Uterus (tissue), 3 donors: ENCODE measurements at regions not wholly inside any gene's neighbourhood (a gene's known extent, or its start where the extent isn't known, plus 50 kb on each side); places are given as distances from the start of the nearest gene placed in this dataset.

Experiments
- DNase-seq, 2 donors: peaks; one replicate each; pipeline ENCODE4 v3.0.0-alpha.2; 2019 to 2020
- H3K27ac ChIP-seq, 2 donors: fragments of 200-600 bp; sonication (generic); 1 replicate in 1 of 2; 2 replicates in 1 of 2; pipeline ENCODE4 v1.5.1; 2016 to 2018
- H3K27me3 ChIP-seq, 2 donors: fragments of 200-600 bp; sonication (generic); one replicate each; pipeline ENCODE4 v1.5.1; 2018 to 2019; ENCODE audit warnings: control low read depth in 1 of 2
- H3K36me3 ChIP-seq, 2 donors: fragments of 200-600 bp; sonication (generic); one replicate each; pipeline ENCODE4 v1.5.1; 2019; ENCODE audit warnings: control low read depth in 1 of 2
- H3K4me1 ChIP-seq, 2 donors: fragments of 200-600 bp; sonication (generic); one replicate each; pipeline ENCODE4 v1.5.1; 2018 to 2019; ENCODE audit warnings: control low read depth in 1 of 2
- H3K4me3 ChIP-seq, 2 donors: fragments of 200-600 bp; sonication (generic); 1 replicate in 1 of 2; 2 replicates in 1 of 2; pipeline ENCODE4 v1.5.1; 2018 to 2019; ENCODE audit warnings: mild to moderate bottlenecking in 1 of 2
- H3K9me3 ChIP-seq, 2 donors: fragments of 200-600 bp; sonication (generic); one replicate each; pipeline ENCODE4 v1.5.1; 2019; ENCODE audit warnings: control low read depth in 1 of 2
- POLR2A ChIP-seq, 2 donors: fragments of 450-650 bp; IDR thresholded peaks; one replicate each; pipeline ENCODE4 v1.6.1; 2016; ENCODE audit warnings: antibody characterized with exemption in 2 of 2, mild to moderate bottlenecking in 1 of 2, moderate library complexity in 1 of 2
- intact Hi-C: fragments of 100-400 bp; cut with DNase I; formaldehyde crosslinking; loops from one replicate; pipeline ENCODE4 v1.15.1; 2023; ENCODE audit warnings: low total_unique reads
- TF ChIP-seq, protein P1 (sequence below), 4 experiments: fragments of 200-600 bp in 2 of 4; fragments of 450-650 bp in 2 of 4; sonication (generic) in 2 of 4; IDR thresholded peaks; one replicate each; pipeline ENCODE4 v1.5.1; 2016 to 2019; ENCODE audit warnings: antibody characterized with exemption in 4 of 4, mild to moderate bottlenecking in 2 of 4, moderate library complexity in 1 of 4
- donor health status: DM: yes; HTN: yes; CAD: no.

DNA sequence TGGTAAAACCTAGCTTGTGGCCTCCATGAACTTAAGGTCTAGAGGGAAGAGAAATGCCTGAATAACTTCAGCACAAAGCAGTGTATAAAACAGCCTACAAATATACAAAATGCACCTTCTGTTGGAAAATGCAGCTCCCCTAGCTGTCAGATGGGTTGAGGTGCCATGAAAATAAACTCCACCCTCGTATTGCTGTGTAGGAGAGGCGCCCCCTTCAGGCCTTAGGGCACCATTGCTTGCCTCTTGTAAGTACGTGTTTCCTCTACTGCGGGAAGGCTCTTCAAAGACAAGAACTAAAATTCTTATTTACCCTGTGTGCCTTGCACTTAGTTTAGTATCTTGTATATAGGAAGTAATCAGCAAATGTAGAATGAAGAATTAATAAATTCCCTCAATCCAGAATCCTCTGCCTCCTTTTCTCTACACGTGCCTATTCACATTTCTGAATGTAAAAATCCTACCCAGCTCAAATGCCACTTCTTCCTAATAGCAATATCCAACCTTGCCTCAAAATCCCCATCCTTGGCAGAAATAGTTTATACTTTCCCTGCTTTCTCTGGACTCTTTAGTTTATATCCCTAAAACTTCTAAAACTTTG is 393.7 kb upstream of the PDE4D start:
- no peak for DNase-seq
- Histone ChIP-seq H3K27me3 (no peaks in the 10 kb centered on the region), H3K9me3 (no peaks in the 10 kb centered on the region), H3K27ac (no peak overlapping the region), H3K4me1 (no peaks in the 10 kb centered on the region), H3K36me3 (no peaks in the 10 kb centered on the region), H3K4me3 (no peak overlapping the region)
- intact Hi-C loops: no loop called here
- TF ChIP-seq POLR2A (IDR thresholded peaks at IDR 0.05): no peak
- TF ChIP-seq, protein P1, sequence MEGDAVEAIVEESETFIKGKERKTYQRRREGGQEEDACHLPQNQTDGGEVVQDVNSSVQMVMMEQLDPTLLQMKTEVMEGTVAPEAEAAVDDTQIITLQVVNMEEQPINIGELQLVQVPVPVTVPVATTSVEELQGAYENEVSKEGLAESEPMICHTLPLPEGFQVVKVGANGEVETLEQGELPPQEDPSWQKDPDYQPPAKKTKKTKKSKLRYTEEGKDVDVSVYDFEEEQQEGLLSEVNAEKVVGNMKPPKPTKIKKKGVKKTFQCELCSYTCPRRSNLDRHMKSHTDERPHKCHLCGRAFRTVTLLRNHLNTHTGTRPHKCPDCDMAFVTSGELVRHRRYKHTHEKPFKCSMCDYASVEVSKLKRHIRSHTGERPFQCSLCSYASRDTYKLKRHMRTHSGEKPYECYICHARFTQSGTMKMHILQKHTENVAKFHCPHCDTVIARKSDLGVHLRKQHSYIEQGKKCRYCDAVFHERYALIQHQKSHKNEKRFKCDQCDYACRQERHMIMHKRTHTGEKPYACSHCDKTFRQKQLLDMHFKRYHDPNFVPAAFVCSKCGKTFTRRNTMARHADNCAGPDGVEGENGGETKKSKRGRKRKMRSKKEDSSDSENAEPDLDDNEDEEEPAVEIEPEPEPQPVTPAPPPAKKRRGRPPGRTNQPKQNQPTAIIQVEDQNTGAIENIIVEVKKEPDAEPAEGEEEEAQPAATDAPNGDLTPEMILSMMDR (IDR thresholded peaks at IDR 0.05): no peak

DNA sequence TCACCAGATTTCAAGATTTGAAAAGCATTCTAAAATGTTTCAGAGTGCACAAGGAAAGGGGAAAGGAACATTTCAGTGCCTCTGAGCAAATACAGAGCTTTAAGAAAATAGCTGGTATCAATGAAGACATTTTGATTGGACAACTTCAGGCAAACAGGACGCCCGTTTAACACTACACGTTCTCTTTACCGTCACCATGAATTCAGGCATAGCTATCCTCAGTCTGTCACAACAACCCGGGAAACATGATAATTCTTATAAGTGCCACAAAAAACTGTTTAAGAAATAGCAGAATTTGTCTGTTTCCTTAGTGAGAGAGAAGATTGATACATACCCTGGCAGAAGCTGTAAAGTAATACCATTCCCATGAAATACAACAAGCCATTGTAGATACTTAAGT is 392.4 kb upstream of the PDE4D start:
- intact Hi-C loops: no loop called here
- TF ChIP-seq POLR2A (IDR thresholded peaks at IDR 0.05): no peak
- TF ChIP-seq, protein P1 (IDR thresholded peaks at IDR 0.05): no peak
- Histone ChIP-seq H3K27ac (no peak overlapping the region), H3K4me3 (no peak overlapping the region), H3K4me1 (no peaks in the 10 kb centered on the region), H3K27me3 (no peaks in the 10 kb centered on the region), H3K36me3 (no peaks in the 10 kb centered on the region), H3K9me3 (no peaks in the 10 kb centered on the region)
- no peak for DNase-seq

DNA sequence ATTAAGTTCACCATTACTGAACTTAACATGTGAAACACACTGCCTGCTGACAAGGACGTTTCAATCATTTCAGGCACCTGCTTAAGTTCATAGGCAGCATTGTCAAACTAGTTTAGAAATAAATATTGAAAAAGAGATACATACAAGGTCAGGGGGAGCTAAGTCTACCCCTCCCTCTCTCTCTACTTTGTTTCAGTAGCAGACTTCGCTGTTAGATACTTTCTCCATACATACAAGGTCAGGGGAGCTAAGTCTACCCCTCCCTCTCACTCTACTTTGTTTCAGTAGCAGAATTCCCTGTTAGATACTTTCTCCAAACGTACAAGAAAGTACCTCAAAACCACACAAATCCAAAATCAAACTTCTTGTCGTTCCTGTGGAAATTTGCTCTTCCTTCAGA is 387.4 kb upstream of the PDE4D start:
- Histone ChIP-seq H3K4me1 (no peaks in the 10 kb centered on the region), H3K9me3 (no peaks in the 10 kb centered on the region), H3K27me3 (no peaks in the 10 kb centered on the region), H3K36me3 (no peaks in the 10 kb centered on the region), H3K27ac (no peak overlapping the region), H3K4me3 (no peak overlapping the region)
- intact Hi-C loops: no loop called here
- DNase-seq: no peak
- no peak for TF ChIP-seq POLR2A (IDR thresholded peaks at IDR 0.05)
- TF ChIP-seq, protein P1 (IDR thresholded peaks at IDR 0.05): no peak

DNA sequence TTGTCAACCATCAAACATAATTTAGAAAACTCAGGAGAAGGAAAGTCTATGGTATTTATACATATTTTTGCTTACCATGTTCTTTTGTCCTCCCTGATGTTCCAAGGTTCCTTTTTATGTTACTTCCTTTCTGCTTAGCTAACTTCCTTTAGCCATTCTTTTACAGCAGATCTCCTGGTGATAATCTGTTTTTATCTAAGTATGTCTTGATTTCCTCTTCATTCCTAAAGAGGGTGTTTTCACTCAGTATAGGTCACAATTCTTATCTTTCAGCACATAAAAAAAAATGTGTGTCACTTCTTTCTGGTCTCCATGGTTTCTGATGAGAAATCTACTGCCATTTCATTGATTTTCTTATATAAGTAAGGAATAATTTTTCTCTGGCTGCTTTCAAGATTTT is 384.4 kb upstream of the PDE4D start:
- intact Hi-C loops: no loop called here
- H3K9me3 ChIP-seq: no peaks in the 10 kb centered on the region
- no peak for TF ChIP-seq POLR2A (IDR thresholded peaks at IDR 0.05)
- TF ChIP-seq, protein P1 (IDR thresholded peaks at IDR 0.05): no peak
- H3K4me1 ChIP-seq: no peaks in the 10 kb centered on the region
- no peak overlapping the region for H3K4me3 ChIP-seq
- H3K27me3 ChIP-seq: no peaks in the 10 kb centered on the region
- no peak overlapping the region for H3K27ac ChIP-seq
- DNase-seq: no peak
- H3K36me3 ChIP-seq: no peaks in the 10 kb centered on the region

DNA sequence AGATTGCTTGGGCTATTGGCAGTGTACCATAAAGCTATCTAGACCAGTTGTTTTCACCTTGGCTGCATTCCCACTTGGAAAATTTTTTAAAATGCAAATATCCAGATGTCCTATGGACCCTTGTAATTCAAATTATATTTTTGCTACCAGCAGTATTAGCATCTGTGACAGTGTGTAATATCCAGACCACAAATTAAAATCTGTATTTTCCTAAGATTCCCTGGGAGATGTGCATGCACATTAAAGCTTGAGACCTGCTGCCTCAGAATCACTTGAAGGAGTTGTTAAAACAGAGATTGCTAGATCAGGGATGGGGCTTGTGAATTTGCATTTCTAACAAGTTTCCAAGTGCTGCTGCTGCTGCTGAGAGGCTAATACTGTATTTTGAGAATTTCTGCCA is 381.2 kb upstream of the PDE4D start:
- TF ChIP-seq, protein P1 (IDR thresholded peaks at IDR 0.05): no peak
- TF ChIP-seq POLR2A (IDR thresholded peaks at IDR 0.05): no peak
- H3K36me3 ChIP-seq: no peaks in the 10 kb centered on the region
- no peaks in the 10 kb centered on the region for H3K9me3 ChIP-seq
- no peaks in the 10 kb centered on the region for H3K4me1 ChIP-seq
- no peaks in the 10 kb centered on the region for H3K27me3 ChIP-seq
- no peak overlapping the region for H3K27ac ChIP-seq
- no peak for DNase-seq
- H3K4me3 ChIP-seq: no peak overlapping the region
- intact Hi-C loops: no loop called here
